ENCODE measurements at regions not wholly inside any gene's neighbourhood (a gene's known extent, or its start where the extent isn't known, plus 50 kb on each side); places are given as distances from the start of the nearest gene placed in this dataset.

- peaks cover 0 to 13% (median 0%) of the 10 kb centered on the region in 3 donors for H3K36me3 ChIP-seq (ENCODE audit: control insufficient read depth in 3 of 3, insufficient read depth in 2 of 3, low read depth in 1 of 3, low read length in 3 of 3)
- H3K27ac ChIP-seq (ENCODE audit: low read depth in 1 of 3, low read length in 2 of 3): no peak overlapping the region
- FAIRE-seq: no peak
- no peak overlapping the region for H3K4me3 ChIP-seq (ENCODE audit: low read depth in 1 of 3, low read length in 3 of 3)
- 90 to 97% (median 92%) methylated on average over 2 of the region's 2 CpGs for WGBS, 3 donors
- no peaks in the 10 kb centered on the region for H3K4me1 ChIP-seq (ENCODE audit: control insufficient read depth in 3 of 3, insufficient read depth in 2 of 3, low read depth in 1 of 3, low read length in 2 of 3)
- peaks cover 0 to 31% of the 10 kb centered on the region in 2 donors for H3K9me3 ChIP-seq (ENCODE audit: control insufficient read depth in 2 of 2, insufficient read depth in 1 of 2, low read depth in 1 of 2, low read length in 1 of 2)
- DNase-seq: no peak
- H3K27me3 ChIP-seq (ENCODE audit: control insufficient read depth in 3 of 3, insufficient read depth in 3 of 3, low read length in 3 of 3): no peaks in the 10 kb centered on the region
Measured at GRCh38 chr4:123708902-123709301, 312.3 kb downstream of the SPRY1 start.

GRCh38 chr4:123709336-123709735, 312.7 kb downstream of the SPRY1 start:
- peak in 1 of 2 donors; percentile 56 for DNase-seq
- FAIRE-seq: no peak

DNA sequence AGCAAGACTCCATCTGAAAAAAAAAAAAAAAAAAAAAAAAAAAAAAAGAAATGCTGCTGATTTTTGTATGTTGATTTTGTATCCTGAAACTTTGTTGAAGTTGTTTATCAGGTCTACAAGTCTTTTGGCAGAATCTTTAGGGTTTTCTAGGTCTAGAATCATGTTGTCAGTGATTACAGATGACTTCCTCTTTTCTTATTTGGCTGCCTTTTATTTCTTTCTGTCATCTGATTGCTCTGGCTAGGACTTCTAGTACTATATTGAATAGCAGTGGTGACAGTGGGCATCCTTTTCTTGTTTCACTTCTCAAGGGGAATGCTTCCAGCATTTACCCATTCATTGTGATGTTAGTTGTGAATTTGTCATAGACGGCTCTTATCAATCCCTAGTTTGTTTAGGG, 334.4 kb downstream of the SPRY1 start:
- WGBS, 3 donors: 36 to 67% (median 43%) methylated on average over 1 of the region's 1 CpG
- DNase-seq (no peak), FAIRE-seq (no peak)
- H3K4me3 ChIP-seq (ENCODE audit: low read depth in 1 of 3, low read length in 3 of 3): no peak overlapping the region
- no peaks in the 10 kb centered on the region for H3K9me3 ChIP-seq (ENCODE audit: control insufficient read depth in 2 of 2, insufficient read depth in 1 of 2, low read depth in 1 of 2, low read length in 1 of 2)
- no peaks in the 10 kb centered on the region for H3K4me1 ChIP-seq (ENCODE audit: control insufficient read depth in 3 of 3, insufficient read depth in 2 of 3, low read depth in 1 of 3, low read length in 2 of 3)
- H3K27ac ChIP-seq (ENCODE audit: low read depth in 1 of 3, low read length in 2 of 3): no peak overlapping the region
- no peaks in the 10 kb centered on the region for H3K36me3 ChIP-seq (ENCODE audit: control insufficient read depth in 3 of 3, insufficient read depth in 2 of 3, low read depth in 1 of 3, low read length in 3 of 3)
- no peaks in the 10 kb centered on the region for H3K27me3 ChIP-seq (ENCODE audit: control insufficient read depth in 3 of 3, insufficient read depth in 3 of 3, low read length in 3 of 3)

More at GRCh38 chr4:123709336-123709735, 312.7 kb downstream of the SPRY1 start:
- Histone ChIP-seq H3K27me3 (ENCODE audit: control insufficient read depth in 3 of 3, insufficient read depth in 3 of 3, low read length in 3 of 3) (no peaks in the 10 kb centered on the region), H3K36me3 (ENCODE audit: control insufficient read depth in 3 of 3, insufficient read depth in 2 of 3, low read depth in 1 of 3, low read length in 3 of 3) (peaks cover 0 to 13% (median 0%) of the 10 kb centered on the region in 3 donors), H3K27ac (ENCODE audit: low read depth in 1 of 3, low read length in 2 of 3) (no peak overlapping the region), H3K9me3 (ENCODE audit: control insufficient read depth in 2 of 2, insufficient read depth in 1 of 2, low read depth in 1 of 2, low read length in 1 of 2) (peaks cover 0 to 32% of the 10 kb centered on the region in 2 donors), H3K4me1 (ENCODE audit: control insufficient read depth in 3 of 3, insufficient read depth in 2 of 3, low read depth in 1 of 3, low read length in 2 of 3) (no peaks in the 10 kb centered on the region), H3K4me3 (ENCODE audit: low read depth in 1 of 3, low read length in 3 of 3) (no peak overlapping the region)
- WGBS, 3 donors: 70 to 81% (median 80%) methylated on average over 3 of the region's 3 CpGs

GRCh38 chr4:123737156-123737555, 340.6 kb downstream of the SPRY1 start:
- DNase-seq: no peak
- WGBS, 3 donors: 86 to 90% (median 89%) methylated on average over 1 of the region's 1 CpG
- H3K27me3 ChIP-seq (ENCODE audit: control insufficient read depth in 3 of 3, insufficient read depth in 3 of 3, low read length in 3 of 3): no peaks in the 10 kb centered on the region
- H3K4me3 ChIP-seq (ENCODE audit: low read depth in 1 of 3, low read length in 3 of 3): no peak overlapping the region
- H3K4me1 ChIP-seq (ENCODE audit: control insufficient read depth in 3 of 3, insufficient read depth in 2 of 3, low read depth in 1 of 3, low read length in 2 of 3): no peaks in the 10 kb centered on the region
- no peaks in the 10 kb centered on the region for H3K9me3 ChIP-seq (ENCODE audit: control insufficient read depth in 2 of 2, insufficient read depth in 1 of 2, low read depth in 1 of 2, low read length in 1 of 2)
- FAIRE-seq: no peak
- no peaks in the 10 kb centered on the region for H3K36me3 ChIP-seq (ENCODE audit: control insufficient read depth in 3 of 3, insufficient read depth in 2 of 3, low read depth in 1 of 3, low read length in 3 of 3)
- H3K27ac ChIP-seq (ENCODE audit: low read depth in 1 of 3, low read length in 2 of 3): no peak overlapping the region

DNA sequence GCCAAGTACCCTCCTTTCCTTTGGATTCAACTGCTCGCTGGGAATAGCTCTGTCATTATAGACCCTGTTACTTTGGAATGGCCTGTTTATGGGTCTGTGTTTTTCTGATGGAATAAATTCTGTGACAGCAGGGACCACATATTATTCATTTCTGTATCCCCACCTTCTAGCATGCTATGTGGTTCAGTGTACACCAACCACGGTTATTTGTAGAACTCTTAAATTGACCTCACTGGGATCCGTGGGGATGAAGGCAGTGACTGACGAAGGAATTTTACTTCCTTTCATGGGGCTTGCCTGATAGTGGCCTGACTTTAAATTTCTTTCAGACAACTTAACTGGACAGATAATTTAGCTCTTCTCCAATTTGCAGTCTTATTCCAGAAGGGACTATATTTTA, 343.2 kb downstream of the SPRY1 start:
- H3K27me3 ChIP-seq (ENCODE audit: control insufficient read depth in 3 of 3, insufficient read depth in 3 of 3, low read length in 3 of 3): no peaks in the 10 kb centered on the region
- H3K36me3 ChIP-seq (ENCODE audit: control insufficient read depth in 3 of 3, insufficient read depth in 2 of 3, low read depth in 1 of 3, low read length in 3 of 3): no peaks in the 10 kb centered on the region
- H3K4me1 ChIP-seq (ENCODE audit: control insufficient read depth in 3 of 3, insufficient read depth in 2 of 3, low read depth in 1 of 3, low read length in 2 of 3): peaks cover 0 to 8% (median 0%) of the 10 kb centered on the region in 3 donors
- H3K27ac ChIP-seq (ENCODE audit: low read depth in 1 of 3, low read length in 2 of 3): no peak overlapping the region
- no peak for DNase-seq
- H3K4me3 ChIP-seq (ENCODE audit: low read depth in 1 of 3, low read length in 3 of 3): no peak overlapping the region
- WGBS, 3 donors: 92 to 96% (median 92%) methylated on average over 4 of the region's 4 CpGs
- no peak for FAIRE-seq
- H3K9me3 ChIP-seq (ENCODE audit: control insufficient read depth in 2 of 2, insufficient read depth in 1 of 2, low read depth in 1 of 2, low read length in 1 of 2): no peaks in the 10 kb centered on the region

DNA sequence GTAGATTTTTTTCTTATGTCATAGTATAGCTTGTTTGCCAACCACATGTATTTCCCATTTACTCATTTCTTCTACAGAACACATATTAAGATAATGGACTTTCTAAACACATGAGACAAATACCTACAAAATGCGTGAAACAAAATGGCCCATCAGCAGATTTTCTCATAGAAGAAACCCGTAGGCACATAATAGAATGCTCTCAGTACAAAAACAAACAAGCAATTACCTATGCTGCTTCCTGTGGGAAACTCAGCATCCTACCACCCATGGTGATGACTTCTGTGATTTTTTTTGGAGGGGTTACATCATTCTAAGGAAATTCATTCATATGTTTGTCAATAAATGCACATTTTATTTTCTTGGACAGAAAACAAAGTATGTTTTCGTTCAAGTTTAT, 343.6 kb downstream of the SPRY1 start:
- Histone ChIP-seq H3K27me3 (ENCODE audit: control insufficient read depth in 3 of 3, insufficient read depth in 3 of 3, low read length in 3 of 3) (no peaks in the 10 kb centered on the region), H3K27ac (ENCODE audit: low read depth in 1 of 3, low read length in 2 of 3) (no peak overlapping the region), H3K36me3 (ENCODE audit: control insufficient read depth in 3 of 3, insufficient read depth in 2 of 3, low read depth in 1 of 3, low read length in 3 of 3) (no peaks in the 10 kb centered on the region), H3K9me3 (ENCODE audit: control insufficient read depth in 2 of 2, insufficient read depth in 1 of 2, low read depth in 1 of 2, low read length in 1 of 2) (no peaks in the 10 kb centered on the region), H3K4me3 (ENCODE audit: low read depth in 1 of 3, low read length in 3 of 3) (no peak overlapping the region), H3K4me1 (ENCODE audit: control insufficient read depth in 3 of 3, insufficient read depth in 2 of 3, low read depth in 1 of 3, low read length in 2 of 3) (peaks cover 0 to 12% (median 0%) of the 10 kb centered on the region in 3 donors)
- no peak for DNase-seq
- no peak for FAIRE-seq
- WGBS, 3 donors: 73 to 83% (median 77%) methylated on average over 3 of the region's 3 CpGs

GRCh38 chr4:123741906-123742305, 345.3 kb downstream of the SPRY1 start:
- 51 to 71% (median 53%) methylated on average over 2 of the region's 2 CpGs for WGBS, 3 donors
- H3K4me3 ChIP-seq (ENCODE audit: low read depth in 1 of 3, low read length in 3 of 3): no peak overlapping the region
- DNase-seq: no peak
- no peak for FAIRE-seq
- H3K27me3 ChIP-seq (ENCODE audit: control insufficient read depth in 3 of 3, insufficient read depth in 3 of 3, low read length in 3 of 3): no peaks in the 10 kb centered on the region
- H3K36me3 ChIP-seq (ENCODE audit: control insufficient read depth in 3 of 3, insufficient read depth in 2 of 3, low read depth in 1 of 3, low read length in 3 of 3): no peaks in the 10 kb centered on the region
- peaks cover 0 to 12% (median 0%) of the 10 kb centered on the region in 3 donors for H3K4me1 ChIP-seq (ENCODE audit: control insufficient read depth in 3 of 3, insufficient read depth in 2 of 3, low read depth in 1 of 3, low read length in 2 of 3)
- no peak overlapping the region for H3K27ac ChIP-seq (ENCODE audit: low read depth in 1 of 3, low read length in 2 of 3)
- no peaks in the 10 kb centered on the region for H3K9me3 ChIP-seq (ENCODE audit: control insufficient read depth in 2 of 2, insufficient read depth in 1 of 2, low read depth in 1 of 2, low read length in 1 of 2)

GRCh38 chr4:123743848-123744247, 347.3 kb downstream of the SPRY1 start:
- FAIRE-seq: no peak

DNA sequence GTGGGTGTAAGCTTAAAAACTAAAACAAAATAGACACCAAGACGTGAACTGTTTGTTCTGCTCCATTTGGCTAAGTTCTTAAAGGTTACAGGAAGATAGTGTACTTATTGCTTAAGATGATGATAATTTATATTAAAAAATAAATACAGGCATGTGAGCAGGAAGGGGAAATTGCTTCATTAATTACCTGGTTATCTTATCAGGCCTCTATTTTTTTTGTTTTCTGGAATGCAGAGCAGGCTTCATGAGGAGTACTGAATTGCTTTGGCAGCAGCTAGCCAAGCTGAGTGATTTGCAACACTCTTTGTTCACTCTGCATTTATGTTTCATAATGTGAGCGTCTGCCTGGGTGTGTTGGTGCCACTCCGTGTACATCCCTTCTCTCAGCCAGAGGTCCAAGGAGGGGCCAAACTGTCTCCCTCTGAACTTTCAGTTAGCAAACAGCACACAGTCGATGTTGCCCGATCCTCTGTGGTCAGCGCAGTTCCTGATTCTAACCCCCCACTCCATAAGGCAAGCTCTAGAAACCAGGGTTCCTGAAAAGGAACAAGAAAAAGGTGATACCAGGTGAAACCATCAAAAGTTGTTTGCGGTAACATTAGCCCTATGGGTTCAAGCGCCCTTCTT, 348.2 kb downstream of the SPRY1 start:
- DNase-seq (peak; percentile 45 to 62), FAIRE-seq (no peak)
- Histone ChIP-seq H3K9me3 (ENCODE audit: control insufficient read depth in 2 of 2, insufficient read depth in 1 of 2, low read depth in 1 of 2, low read length in 1 of 2) (no peaks in the 10 kb centered on the region), H3K36me3 (ENCODE audit: control insufficient read depth in 3 of 3, insufficient read depth in 2 of 3, low read depth in 1 of 3, low read length in 3 of 3) (no peaks in the 10 kb centered on the region), H3K4me1 (ENCODE audit: control insufficient read depth in 3 of 3, insufficient read depth in 2 of 3, low read depth in 1 of 3, low read length in 2 of 3) (peaks cover 0 to 19% (median 0%) of the 10 kb centered on the region in 3 donors), H3K27me3 (ENCODE audit: control insufficient read depth in 3 of 3, insufficient read depth in 3 of 3, low read length in 3 of 3) (no peaks in the 10 kb centered on the region), H3K4me3 (ENCODE audit: low read depth in 1 of 3, low read length in 3 of 3) (no peak overlapping the region), H3K27ac (ENCODE audit: low read depth in 1 of 3, low read length in 2 of 3) (peak overlapping the region in 2 of 3 donors; percentile 50 to 65)
- WGBS, 3 donors: 19 to 32% (median 25%) methylated on average over 8 of the region's 8 CpGs

More at GRCh38 chr4:123743848-123744247, 347.3 kb downstream of the SPRY1 start:
- Histone ChIP-seq H3K4me3 (ENCODE audit: low read depth in 1 of 3, low read length in 3 of 3) (no peak overlapping the region), H3K9me3 (ENCODE audit: control insufficient read depth in 2 of 2, insufficient read depth in 1 of 2, low read depth in 1 of 2, low read length in 1 of 2) (no peaks in the 10 kb centered on the region), H3K4me1 (ENCODE audit: control insufficient read depth in 3 of 3, insufficient read depth in 2 of 3, low read depth in 1 of 3, low read length in 2 of 3) (peaks cover 0 to 12% (median 0%) of the 10 kb centered on the region in 3 donors), H3K27ac (ENCODE audit: low read depth in 1 of 3, low read length in 2 of 3) (no peak overlapping the region), H3K27me3 (ENCODE audit: control insufficient read depth in 3 of 3, insufficient read depth in 3 of 3, low read length in 3 of 3) (no peaks in the 10 kb centered on the region), H3K36me3 (ENCODE audit: control insufficient read depth in 3 of 3, insufficient read depth in 2 of 3, low read depth in 1 of 3, low read length in 3 of 3) (no peaks in the 10 kb centered on the region)
- no peak for DNase-seq

Measured in small intestine (tissue), 7 donors.